NCI-H82 treated with DMSO at 0.1 percent for 48 hours (cell line): ENCODE measurements at regions not wholly inside any gene's neighbourhood (a gene's known extent, or its start where the extent isn't known, plus 50 kb on each side); places are given as distances from the start of the nearest gene placed in this dataset.

ENCODE experiments used
- DNase-seq: peaks from one replicate; lab custom pipeline; 2025; ENCODE audit not compliant: unreplicated experiment; lab: John Stamatoyannopoulos, UW

DNA sequence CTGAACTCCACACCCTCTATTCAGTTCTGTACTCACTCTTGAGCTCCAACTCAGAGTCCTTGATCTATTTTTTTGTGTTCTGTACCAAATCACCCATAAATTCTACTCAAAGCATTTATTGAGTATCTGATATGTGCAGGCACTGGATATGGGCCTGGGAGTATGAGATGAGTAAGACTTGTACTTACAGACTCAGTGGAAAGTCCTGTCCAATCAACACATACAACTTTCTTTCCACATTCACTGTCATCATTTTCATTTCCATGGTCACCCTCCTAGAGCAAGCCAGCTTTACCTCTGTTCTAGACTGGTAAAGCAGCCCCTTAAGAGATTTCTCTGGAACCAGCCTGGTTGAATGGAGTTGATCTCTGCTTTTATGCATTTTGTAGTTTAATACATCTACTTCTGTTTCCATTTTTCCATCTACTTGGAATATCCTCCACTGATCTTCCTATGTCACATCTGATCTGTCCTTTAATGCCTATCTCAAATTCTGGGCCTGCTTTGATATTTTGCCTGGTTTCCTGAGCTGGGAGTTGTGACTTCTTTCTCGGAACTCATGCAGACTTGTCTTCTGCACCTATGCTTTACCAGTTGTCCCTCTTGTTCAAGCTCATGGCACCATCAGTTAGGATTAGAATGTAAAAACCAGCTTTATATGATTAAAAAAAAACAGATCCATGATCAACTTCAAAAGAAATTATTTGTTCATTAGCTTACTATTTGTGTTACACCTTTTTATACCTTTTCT, 96.9 kb upstream of the GLS start:
- no peak for DNase-seq

DNA sequence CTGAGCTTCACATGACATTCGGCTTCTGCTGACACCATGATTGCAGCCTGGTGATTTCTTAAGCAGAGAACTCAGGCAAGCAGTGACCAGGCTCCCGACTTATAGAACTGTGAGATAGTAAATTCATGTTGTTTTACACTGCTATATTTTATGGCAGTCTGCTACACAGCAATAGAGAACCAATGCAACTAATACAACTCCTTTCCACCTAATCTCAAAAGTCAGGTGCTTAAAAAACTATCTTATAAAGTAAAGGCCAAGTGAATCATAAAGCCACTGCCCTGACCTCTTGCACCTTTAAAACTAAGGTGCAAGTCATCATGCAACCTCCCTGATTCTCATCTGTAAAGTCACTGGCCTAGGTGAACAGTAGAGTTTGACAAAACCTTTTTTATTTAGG, 95.3 kb upstream of the GLS start:
- no peak for DNase-seq

DNA sequence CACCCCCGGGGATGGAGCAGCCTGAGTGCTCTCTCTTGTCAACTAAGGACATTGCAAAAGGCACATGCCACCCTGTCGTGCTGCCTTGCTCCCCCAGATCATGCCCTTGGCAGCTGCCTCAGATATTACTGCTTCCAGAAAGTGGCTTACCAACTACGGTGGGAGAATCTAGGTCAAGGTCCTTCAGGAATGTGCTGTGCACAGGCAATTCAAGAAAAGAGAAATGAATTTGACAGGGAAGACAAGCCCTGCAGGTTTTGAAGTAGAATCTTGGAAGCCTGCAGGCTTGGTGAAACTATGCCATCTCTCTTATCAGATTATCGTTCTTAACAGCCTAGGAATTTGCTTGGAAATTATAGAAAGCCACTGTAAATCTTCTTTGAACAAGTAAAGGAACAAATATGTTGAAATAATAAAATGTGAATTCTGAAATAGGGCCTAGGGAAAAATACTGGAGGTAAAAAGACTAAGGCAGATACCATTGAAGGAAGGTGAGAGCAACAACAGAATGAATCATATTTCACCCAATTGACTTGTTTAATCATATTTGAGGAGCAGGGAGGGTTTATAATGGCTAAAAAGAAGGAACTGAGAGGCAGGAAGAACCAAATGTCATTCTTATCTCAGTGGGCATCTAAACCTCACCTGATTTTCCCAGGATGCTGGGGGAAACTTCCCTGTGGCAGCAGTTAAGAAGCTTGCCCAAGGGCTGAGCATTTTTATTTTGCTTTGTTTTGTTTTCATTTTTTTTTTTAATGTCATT, 94.0 kb upstream of the GLS start:
- DNase-seq = no peak

DNA sequence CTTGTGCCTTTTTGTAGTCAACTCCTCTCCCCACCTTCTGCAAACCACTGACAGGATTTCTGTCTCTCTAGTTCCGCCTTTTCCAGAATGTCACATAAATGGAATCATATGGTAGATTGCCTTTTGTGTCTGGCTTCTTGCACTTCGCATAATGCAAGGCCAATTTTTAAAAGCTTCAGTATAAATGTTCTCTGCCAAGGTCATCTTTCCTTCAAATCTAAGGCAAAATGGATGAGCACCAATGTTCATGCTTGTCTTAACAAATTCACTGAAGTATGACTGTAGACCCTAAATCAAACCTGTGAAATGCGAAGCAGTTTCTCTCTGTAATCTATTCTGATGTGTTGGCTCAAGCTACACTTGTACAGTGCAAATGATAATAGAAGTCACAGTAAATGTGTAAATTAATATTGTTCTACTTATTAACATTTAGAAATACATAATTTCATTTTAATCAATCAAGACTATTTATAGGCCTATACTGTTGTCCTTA, 92.8 kb upstream of the GLS start:
- DNase-seq = no peak

DNA sequence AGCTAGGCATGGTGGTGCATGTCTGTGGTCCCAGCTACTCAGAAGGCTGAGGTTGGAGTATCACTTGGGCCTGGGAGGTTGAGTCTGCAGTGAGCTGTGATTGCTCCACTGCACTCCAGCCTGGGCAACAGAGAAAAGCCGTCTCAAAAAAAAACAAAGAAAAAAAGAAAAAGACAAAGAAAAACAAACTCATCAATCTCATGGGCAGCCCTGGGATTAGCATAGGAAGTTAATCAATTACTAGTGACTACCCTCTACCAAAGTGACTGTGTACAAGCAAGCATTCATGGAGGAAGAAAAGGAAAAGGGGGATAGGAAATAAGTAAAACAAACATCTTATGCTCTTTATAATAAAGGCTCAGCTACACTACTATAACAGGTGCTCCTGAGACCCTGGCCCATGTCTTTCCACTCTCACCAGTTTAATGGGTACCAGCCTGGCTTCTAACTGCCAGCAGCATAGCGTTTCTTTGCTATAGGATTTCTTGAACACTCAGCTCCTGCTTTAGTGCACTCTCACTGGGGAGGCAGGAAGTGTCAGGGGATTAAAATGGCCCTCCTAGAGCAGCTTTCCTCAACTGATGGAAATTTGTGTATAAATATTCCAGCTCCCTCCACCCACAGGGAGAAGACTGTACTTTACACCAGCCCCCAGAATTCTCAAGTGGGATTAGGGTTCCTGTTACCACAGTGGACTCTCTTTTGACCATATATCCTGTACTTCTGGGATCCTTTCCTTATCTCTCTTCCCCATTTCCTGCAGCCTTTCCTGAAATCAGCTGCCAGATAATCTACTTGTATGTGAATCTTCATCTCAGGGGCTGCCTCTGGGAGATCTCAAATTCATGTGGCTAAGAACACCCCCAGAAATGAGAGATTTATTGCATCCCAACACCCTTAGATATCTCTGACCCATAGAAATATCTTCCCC, 91.3 kb upstream of the GLS start:
- no peak for DNase-seq

DNA sequence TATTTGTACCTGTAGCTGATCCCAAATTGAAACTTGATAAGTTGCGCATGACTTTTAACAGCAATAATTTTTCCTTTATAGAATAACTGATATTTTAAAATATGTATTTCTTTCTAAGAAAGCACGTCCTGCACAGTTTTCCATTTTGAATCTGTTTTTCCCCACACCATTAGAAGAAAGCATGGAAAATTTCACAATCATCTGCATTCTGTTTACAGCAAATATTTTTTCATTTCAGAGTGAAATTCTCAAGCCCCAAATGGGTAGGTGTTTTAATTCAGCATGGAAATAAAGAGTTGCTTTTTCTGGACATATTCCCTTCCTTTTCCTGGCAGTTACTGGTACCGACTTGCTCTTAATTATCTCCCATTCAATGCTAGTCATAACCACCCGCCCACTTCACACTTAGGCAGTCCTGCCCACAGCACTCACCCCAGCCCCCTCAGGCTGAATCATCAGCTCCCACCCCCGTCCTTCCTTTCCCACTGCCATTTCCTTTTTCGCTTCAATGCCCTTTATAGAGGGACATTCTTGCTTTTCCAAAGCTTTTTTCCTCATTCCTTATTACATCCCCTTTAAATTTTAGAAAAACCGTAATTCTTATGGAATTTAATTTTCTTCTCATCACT, 89.2 kb upstream of the GLS start:
- no peak for DNase-seq

GRCh38 chr2:190791976-190792575, 88.5 kb upstream of the GLS start:
- no peak for DNase-seq

DNA sequence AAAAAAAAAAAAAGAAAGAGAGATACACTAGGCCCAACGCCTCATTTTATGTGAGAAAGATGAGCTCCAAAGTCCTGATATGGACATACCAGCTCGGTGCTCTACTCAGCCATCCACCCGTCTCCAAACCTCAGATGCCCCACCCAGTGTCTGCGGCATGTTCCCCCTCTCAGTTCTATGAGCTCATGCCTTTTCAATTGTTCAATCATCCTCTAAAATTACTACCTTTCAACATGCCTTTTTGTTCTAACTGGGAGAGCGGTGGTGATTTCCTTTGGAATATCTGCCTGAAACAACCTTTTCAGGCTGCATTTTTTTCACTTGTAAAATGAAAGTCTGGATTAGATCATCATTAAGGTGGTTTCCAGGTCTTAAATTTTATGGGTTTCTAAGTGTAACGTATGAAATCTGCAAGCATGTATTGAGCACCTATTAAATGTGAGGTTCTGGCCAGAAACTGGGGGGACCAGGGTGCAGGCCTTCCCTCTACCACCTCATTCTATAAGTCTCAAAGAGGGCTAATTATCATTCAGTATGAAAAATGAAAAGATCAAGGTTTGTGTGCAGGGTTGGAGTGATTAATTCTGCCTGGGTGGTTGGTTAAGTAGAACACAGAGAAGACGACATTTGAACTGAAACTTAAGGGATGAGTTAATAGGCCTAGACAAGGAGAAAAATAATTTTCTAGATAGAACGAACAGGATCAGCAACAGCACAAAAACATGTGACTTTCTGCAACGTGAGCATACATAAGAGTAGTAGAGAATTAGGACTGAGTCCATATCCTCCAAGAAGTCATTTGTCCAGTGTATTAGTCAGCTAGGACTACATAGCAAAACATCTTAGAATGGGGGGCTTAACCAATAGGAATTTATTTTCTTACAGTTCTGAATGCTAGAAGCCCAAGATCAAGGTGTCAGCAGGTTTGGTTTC, 87.4 kb upstream of the GLS start:
- DNase-seq = no peak

DNA sequence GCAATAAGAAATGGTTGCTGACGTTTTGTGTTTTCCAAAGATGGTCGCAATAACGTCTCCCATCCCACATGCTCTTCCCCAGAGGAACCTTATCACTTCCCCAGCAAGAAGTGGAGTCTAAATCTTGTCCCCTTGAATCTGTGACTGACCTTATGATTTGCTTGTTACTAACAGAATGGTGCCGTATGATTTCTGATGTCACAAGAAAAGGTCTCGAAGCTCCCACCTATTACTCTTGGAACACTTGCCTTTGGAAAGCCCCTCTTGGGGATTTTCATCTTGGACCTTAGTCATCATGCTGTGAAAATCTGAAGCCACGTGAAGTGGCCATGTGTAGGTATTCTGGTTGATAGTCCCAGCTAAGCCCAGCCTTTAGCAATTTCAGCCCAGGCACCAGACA, 86.2 kb upstream of the GLS start:
- no peak for DNase-seq

GRCh38 chr2:190794790-190795189, 85.8 kb upstream of the GLS start:
- no peak for DNase-seq

DNA sequence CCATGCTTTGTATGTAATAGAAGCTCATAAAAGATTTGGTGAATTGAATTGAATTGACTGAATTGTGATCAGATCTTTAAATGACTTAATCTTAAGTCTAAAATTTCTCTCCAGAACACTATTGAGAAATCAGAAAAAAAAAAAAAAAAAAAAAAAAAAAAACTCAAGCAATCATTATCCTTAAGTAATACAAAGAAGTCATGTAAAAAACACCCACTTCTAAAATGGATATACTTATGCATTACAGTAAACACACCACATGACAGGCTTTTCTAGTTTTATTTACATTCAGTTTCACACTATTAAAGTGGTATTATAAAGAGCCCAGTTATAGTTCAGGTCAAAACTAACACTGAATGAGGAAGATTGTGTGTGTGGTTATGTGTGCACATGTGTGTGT, 84.9 kb upstream of the GLS start:
- DNase-seq = no peak

DNA sequence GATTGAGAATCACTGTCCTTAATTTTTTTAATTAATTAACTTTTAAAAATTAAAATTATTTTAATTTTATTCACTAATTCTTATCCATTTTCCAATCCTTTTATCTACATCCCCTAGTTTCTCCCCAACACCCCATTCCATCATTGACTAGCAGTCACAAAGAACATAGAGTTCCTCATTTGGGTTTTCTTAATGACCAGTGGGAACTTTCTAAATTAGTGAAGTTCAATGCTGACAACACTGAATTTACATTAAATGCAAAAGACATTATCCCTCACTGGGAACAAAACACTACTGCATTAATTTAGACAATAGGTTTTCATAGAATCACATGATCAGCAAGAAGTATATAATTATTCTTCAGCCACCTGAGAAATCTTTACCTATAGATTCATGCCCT, 80.6 kb upstream of the GLS start:
- DNase-seq = no peak

GRCh38 chr2:190800528-190800927, 80.1 kb upstream of the GLS start:
- DNase-seq = no peak

GRCh38 chr2:190802129-190802528, 78.5 kb upstream of the GLS start:
- peak; percentile 7 for DNase-seq

- DNase-seq = no peak
Observed at GRCh38 chr2:190802626-190803209, 77.9 kb upstream of the GLS start.

GRCh38 chr2:190804182-190804795, 76.3 kb upstream of the GLS start:
- no peak for DNase-seq

DNA sequence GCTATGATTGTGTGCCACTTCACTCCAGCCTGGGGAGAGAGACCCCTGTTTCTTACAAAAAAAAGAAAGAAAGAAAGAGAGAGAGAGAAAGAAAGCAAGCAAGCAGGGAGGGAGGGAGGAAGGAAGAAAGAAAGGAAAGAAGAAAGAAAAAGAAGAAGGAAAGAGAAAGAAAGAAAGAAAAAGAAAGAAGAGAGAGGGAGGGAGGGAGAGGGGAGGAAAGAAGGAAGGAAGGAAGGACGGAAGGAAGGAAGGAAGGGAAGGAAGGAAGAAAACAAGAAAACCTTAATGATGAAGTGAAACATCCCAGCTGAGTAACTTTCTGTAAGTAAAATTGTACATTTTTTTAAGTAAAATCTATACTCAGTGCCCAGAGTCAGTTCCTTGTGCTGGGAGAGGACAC, 75.5 kb upstream of the GLS start:
- DNase-seq = no peak

DNA sequence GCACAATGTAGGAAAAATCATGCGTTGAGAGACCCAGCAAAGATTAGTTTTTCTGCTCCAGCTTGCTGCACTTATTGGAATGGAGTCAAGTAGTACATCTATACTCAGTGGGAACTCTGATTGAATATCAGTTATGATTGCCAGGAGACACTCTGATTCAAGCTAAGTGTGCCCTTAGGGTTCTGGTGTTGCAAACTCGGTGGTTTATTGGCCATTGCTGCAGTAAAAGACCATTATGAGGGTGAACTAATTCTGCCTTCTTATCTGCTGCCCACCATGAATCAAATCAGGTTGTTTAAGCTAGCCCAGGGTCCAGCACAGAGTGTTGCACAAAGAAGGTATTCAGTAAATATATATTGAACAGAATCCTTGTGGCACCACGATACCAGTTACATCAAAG, 74.8 kb upstream of the GLS start:
- no peak for DNase-seq

- DNase-seq = no peak
Observed at GRCh38 chr2:190807886-190808285, 72.7 kb upstream of the GLS start.
